Kidney (tissue), 13 donors: ENCODE measurements at regions not wholly inside any gene's neighbourhood (a gene's known extent, or its start where the extent isn't known, plus 50 kb on each side); places are given as distances from the start of the nearest gene placed in this dataset. TPM values are rescaled to one million over a fixed set of nuclear protein-coding genes. Genes with fewer than 3 reads are reported as not detected.
A peak's percentile ranks its signal among the peaks of the same experiment; 100 is the strongest.

Experiments
- DNase-seq, 5 donors: peaks; one replicate each; pipeline ENCODE4 v3.0.0-alpha.2; 2013 to 2020
- FAIRE-seq: peaks from 2 replicates; lab custom pipeline; 2012; peaks lifted over from hg19 to GRCh38; lab: Jason Lieb, UNC
- H3K27ac ChIP-seq, 2 donors: one replicate each; pipeline ENCODE4 v1.7.0; 2013; ENCODE audit warnings: low read depth in 2 of 2, low read length in 2 of 2, inconsistent platforms in 1 of 2
- H3K27me3 ChIP-seq: one replicate; pipeline ENCODE4 v1.7.1; 2013; ENCODE audit warnings: low read length, inconsistent platforms; ENCODE audit not compliant: control insufficient read depth, insufficient read depth
- H3K36me3 ChIP-seq, 3 donors: one replicate each; pipeline versions ENCODE4 v1.7.0 to v1.7.1; 2013; ENCODE audit warnings: low read length in 3 of 3, control low read depth in 1 of 3, inconsistent platforms in 1 of 3; ENCODE audit not compliant: insufficient read depth in 3 of 3, control insufficient read depth in 2 of 3
- H3K4me1 ChIP-seq, 3 donors: one replicate each; pipeline versions ENCODE4 v1.7.0 to v1.7.1; 2013; ENCODE audit warnings: low read length in 3 of 3, inconsistent platforms in 1 of 3, low read depth in 1 of 3; ENCODE audit not compliant: control insufficient read depth in 2 of 3, insufficient read depth in 2 of 3
- H3K4me3 ChIP-seq, 3 donors: one replicate each; pipeline versions ENCODE4 v1.7.0 to v1.8.1; 2013; ENCODE audit warnings: low read length in 3 of 3, control low read depth in 1 of 3, inconsistent platforms in 1 of 3
- H3K9ac ChIP-seq, 3 donors: one replicate each; pipeline versions ENCODE4 v1.7.0 to v1.7.1; 2013; ENCODE audit warnings: low read length in 3 of 3, control low read depth in 1 of 3, inconsistent platforms in 1 of 3
- H3K9me3 ChIP-seq, 3 donors: one replicate each; pipeline versions ENCODE4 v1.7.0 to v1.7.1; 2013; ENCODE audit warnings: low read length in 3 of 3, control low read depth in 1 of 3, inconsistent platforms in 1 of 3; ENCODE audit not compliant: control insufficient read depth in 2 of 3, insufficient read depth in 1 of 3
- CTCF ChIP-seq: IDR thresholded peaks from 3 replicates; pipeline ENCODE4 v1.5.1; 2012; ENCODE audit warnings: mild to moderate bottlenecking, moderate library complexity, borderline replicate concordance; ENCODE audit not compliant: insufficient read depth; ENCODE audit errors: extremely low read depth
- intact Hi-C: fragments of 100-400 bp; cut with DNase I; formaldehyde crosslinking; loops from one replicate; pipeline ENCODE4 v1.11.1; 2022
- microRNA-seq: library from miRNA; unstranded; fragments of <30 nt; microRNA quantifications from one replicate; pipeline ENCODE4 v1.2.0, GENCODE V29; 2020
- donor health status: control.
- donor health status: control.
- donor health status: control.
- donor health status: control.
- donor health status: control.
- donor health status: DM: yes; HTN: yes; CAD: no.
- donor health status: Normal renal cell carcinoma (clear cell type).

DNA sequence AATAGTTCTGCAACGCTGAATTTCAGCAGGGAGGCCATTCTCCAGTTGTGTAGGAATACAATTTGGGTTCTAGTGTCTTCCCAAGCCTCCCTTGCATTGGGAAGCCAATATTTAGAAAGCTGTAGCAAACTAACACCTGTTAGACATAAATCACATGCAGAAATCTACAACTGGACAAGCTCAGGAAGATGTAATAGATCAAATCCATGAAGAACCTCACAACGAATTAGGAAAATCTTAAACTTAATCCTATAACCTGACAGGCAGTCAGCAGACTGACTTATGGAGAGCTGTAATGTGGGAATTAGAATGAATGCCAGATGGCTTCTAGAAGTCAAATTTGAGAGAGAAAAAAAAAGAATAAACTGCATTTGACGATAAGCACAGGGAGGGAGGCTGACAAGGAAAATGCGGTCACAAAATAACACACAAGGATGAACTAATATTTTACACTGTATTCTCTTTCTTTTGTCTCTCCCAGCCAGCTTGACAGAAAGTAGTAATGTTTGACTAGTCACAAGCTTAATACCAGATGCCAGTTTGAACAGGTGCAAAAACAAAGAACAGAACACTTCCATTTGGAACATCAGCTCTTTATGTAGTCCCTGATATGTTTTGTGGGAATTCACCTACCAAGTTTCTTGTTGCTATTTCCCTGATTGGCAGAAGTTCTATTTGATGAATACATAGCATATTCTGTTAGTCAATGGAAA lies 50.8 kb upstream of the FANCL start:
- no peak overlapping the region for H3K4me3 ChIP-seq
- intact Hi-C loops, result no loop called here
- no peak for FAIRE-seq
- no peaks in the 10 kb centered on the region for H3K9me3 ChIP-seq
- no peak overlapping the region for H3K9ac ChIP-seq
- H3K27me3 ChIP-seq, result no peaks in the 10 kb centered on the region
- H3K4me1 ChIP-seq, result no peaks in the 10 kb centered on the region
- H3K36me3 ChIP-seq, result no peaks in the 10 kb centered on the region
- DNase-seq, result peak in 2 of 5 donors; percentile 4 to 18
- no peak for TF ChIP-seq CTCF
- no peak overlapping the region for H3K27ac ChIP-seq

Small RNA genes in the stretch of these regions (microRNA-seq; reads per million reads assigned to microRNA genes)
- not detected for gene MIR4432
